Spinal cord (tissue), 9 donors: ENCODE measurements at regions not wholly inside any gene's neighbourhood (a gene's known extent, or its start where the extent isn't known, plus 50 kb on each side); places are given as distances from the start of the nearest gene placed in this dataset.

ENCODE experiments used
- DNase-seq, 6 donors: peaks; one replicate each; pipeline versions ENCODE4 v3.0.0 to v3.0.0-alpha.2; 2013 to 2015; ENCODE audit warnings: low spot score in 6 of 6, low read depth in 4 of 6
- H3K27ac ChIP-seq: one replicate; pipeline ENCODE4 v1.5.1; 2013; ENCODE audit warnings: low read depth, low read length, control low read depth
- H3K27me3 ChIP-seq: one replicate; pipeline ENCODE4 v1.6.1; 2013; ENCODE audit warnings: low read length; ENCODE audit not compliant: control insufficient read depth, insufficient read depth
- H3K36me3 ChIP-seq: one replicate; pipeline ENCODE4 v1.6.1; 2013; ENCODE audit warnings: low read length; ENCODE audit not compliant: control insufficient read depth, insufficient read depth
- H3K4me1 ChIP-seq: one replicate; pipeline ENCODE4 v1.6.1; 2013; ENCODE audit warnings: low read length; ENCODE audit not compliant: control insufficient read depth, insufficient read depth
- H3K4me3 ChIP-seq: one replicate; pipeline ENCODE4 v1.5.1; 2013; ENCODE audit warnings: low read depth, low read length, control low read depth
- H3K9me3 ChIP-seq: one replicate; pipeline ENCODE4 v1.6.1; 2013; ENCODE audit warnings: low read length; ENCODE audit not compliant: control insufficient read depth, insufficient read depth
- WGBS: methylation state at CpG from one replicate; pipeline ENCODE4 v1.1.5; 2013; ENCODE audit warnings: missing lambda C conversion rate; ENCODE audit not compliant: insufficient coverage; 5-methylcytosine and 5-hydroxymethylcytosine counted together
- donor health status: healthy.

DNA sequence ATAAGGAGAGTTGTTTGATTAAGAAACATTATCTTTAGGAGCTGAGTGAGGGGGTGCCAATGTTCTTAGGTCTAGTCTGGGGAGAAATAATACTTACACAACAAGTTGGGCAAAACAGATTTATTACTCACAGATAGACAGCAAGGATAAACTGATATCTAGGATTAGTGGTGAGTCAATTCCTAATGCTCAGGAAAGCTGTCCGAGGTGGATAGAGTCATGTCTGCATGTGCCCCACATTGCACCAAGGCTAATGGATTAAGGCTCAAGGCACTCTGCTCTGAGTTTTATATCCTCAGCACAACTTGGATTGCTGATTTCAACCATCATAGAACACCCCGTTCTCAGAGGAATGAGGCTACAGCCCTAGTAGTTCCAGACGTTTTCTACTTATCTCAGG, 1042.3 kb downstream of the OTOL1 start:
- Histone ChIP-seq H3K27me3 (no peaks in the 10 kb centered on the region), H3K4me3 (no peak overlapping the region), H3K9me3 (no peaks in the 10 kb centered on the region), H3K27ac (no peak overlapping the region), H3K36me3 (no peaks in the 10 kb centered on the region), H3K4me1 (no peaks in the 10 kb centered on the region)
- DNase-seq: no peak
- WGBS: 92% methylated on average over 3 of the region's 3 CpGs

DNA sequence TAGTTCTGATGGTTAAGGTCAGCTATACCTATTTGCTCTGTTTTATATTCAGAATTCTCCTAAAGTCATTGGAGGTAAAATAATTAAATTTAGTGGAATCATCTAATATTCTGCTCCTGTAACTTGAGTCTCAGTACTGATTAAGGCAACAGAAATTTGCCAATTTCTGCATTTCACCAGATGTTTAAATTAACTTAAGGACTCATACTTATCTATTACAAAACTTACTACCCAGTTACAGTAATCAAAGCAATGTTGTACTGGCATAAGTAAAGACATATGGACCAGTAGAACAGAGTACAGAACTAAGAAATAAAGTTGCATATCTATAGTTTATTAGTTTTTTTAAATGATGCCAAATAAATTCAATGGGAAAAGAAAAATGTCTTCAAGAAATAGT, 1043.8 kb downstream of the OTOL1 start:
- H3K4me1 ChIP-seq: no peaks in the 10 kb centered on the region
- H3K27ac ChIP-seq: no peak overlapping the region
- DNase-seq: no peak
- no peaks in the 10 kb centered on the region for H3K9me3 ChIP-seq
- no peaks in the 10 kb centered on the region for H3K36me3 ChIP-seq
- H3K4me3 ChIP-seq: no peak overlapping the region
- no peaks in the 10 kb centered on the region for H3K27me3 ChIP-seq

DNA sequence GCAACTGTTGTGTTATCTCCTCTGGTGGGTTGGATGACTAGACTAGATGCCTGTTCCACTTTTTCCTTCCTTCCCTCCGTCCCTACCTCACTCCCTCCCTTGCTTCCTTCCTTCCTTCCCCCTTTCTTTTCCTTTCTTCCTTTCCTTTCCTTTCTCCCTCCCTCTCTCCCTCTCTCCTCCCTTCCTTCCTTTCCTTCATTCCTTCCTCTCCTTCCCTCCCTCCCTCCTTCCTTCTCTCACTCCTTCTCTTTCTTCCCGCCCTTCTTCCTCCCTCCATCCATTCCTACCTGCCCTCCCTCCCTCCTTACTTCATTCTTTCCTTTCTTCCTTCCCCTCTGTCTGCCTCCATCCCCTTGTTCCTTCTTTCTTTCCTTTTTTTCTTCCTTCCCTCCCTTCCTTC, 1045.3 kb downstream of the OTOL1 start:
- WGBS: 86% methylated on average over 2 of the region's 2 CpGs

DNA sequence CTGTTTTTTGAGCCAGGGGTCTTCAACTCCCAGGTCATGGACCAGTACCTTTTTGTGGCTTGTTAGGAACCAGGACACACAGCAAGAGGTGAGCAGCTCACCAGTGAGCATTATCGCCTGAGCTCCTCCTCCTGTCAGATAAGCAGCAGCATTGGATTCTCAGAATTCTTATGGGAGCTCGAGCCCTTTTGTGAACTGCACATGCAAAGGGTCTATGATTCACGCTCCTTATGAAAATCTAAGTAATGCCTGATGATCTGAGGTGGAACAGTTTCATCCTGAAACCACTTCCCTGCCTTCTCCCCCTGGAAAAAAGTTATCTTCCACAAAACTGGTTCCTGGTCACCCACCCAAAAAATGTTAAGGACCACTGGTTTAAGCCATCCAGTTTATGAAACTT, 1047.6 kb downstream of the OTOL1 start:
- H3K9me3 ChIP-seq: no peaks in the 10 kb centered on the region
- H3K4me1 ChIP-seq: no peaks in the 10 kb centered on the region
- no peaks in the 10 kb centered on the region for H3K27me3 ChIP-seq
- 100% methylated on average over 1 of the region's 3 CpGs for WGBS
- no peak overlapping the region for H3K4me3 ChIP-seq
- DNase-seq: no peak
- no peak overlapping the region for H3K27ac ChIP-seq
- no peaks in the 10 kb centered on the region for H3K36me3 ChIP-seq

More for the DNA sequence above, 1045.3 kb downstream of the OTOL1 start:
- H3K4me3 ChIP-seq: no peak overlapping the region
- H3K36me3 ChIP-seq: no peaks in the 10 kb centered on the region
- no peaks in the 10 kb centered on the region for H3K9me3 ChIP-seq
- H3K27ac ChIP-seq: no peak overlapping the region
- no peaks in the 10 kb centered on the region for H3K27me3 ChIP-seq
- no peaks in the 10 kb centered on the region for H3K4me1 ChIP-seq
- DNase-seq: no peak

DNA sequence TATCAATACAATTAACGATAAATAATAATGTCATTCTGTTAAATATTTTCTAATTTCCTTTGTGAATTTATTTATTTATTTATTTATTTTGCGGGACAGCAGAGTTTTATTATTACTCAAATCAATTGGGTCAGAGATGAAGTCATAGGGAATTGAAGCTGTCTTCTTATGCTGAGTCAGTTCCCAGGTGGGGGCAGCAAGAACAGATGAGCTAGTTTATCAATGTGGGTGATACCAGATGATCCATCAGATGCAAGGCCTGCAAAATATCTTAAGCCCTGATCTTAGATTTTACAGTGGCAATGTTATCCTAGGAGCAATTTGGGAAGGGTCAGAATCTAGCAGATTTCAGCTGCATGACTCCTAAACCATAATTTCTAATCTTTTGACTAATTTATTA, 1050.3 kb downstream of the OTOL1 start:
- Histone ChIP-seq H3K4me3 (no peak overlapping the region), H3K9me3 (no peaks in the 10 kb centered on the region), H3K4me1 (no peaks in the 10 kb centered on the region), H3K36me3 (no peaks in the 10 kb centered on the region), H3K27ac (no peak overlapping the region), H3K27me3 (no peaks in the 10 kb centered on the region)
- no CpG with 5 or more reads among the region's 2 CpGs for WGBS
- DNase-seq: no peak

DNA sequence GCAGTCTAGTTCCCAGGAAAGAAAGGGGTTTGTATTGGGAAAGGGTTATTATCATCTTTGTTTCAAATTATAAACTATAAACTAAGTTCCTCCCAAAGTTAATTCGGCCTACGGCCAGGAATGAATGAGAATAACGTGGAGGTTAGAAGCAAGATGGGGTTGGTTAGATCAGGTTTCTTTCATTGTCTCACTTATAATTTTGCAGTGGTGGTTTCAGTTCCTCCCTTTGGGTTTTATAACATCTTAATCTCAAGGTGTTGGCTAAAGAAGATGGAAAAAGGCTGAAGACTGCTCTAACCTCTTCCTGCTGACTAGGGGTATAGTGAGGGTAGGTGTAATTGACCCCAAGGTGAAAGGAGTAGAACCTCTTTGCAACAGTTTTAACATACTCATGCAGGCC, 1050.7 kb downstream of the OTOL1 start:
- Histone ChIP-seq H3K36me3 (no peaks in the 10 kb centered on the region), H3K27me3 (no peaks in the 10 kb centered on the region), H3K9me3 (no peaks in the 10 kb centered on the region), H3K27ac (no peak overlapping the region), H3K4me3 (no peak overlapping the region), H3K4me1 (no peaks in the 10 kb centered on the region)
- DNase-seq: no peak
- WGBS: no CpG with 5 or more reads among the region's 3 CpGs

DNA sequence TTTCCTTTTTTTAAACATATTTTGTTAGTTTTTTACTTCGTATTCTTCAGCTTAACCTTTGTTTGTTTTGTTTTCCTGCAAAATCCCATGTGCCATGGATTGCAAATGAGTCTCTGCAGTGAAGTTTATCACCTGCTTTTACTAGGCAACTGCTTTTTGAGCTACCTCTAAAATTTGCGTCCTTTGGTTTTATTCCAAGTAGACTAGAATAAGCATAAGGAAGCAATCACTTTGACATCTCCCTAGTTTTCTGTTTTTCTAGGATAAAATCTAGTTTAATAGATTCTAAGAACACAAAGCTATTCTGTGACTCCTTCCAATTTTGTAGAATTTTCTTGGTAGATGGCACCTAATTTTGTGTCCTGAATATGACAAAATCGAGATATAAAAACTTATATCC, 1059.2 kb downstream of the OTOL1 start:
- WGBS: no CpG with 5 or more reads among the region's 3 CpGs
- Histone ChIP-seq H3K27ac (no peak overlapping the region), H3K36me3 (no peaks in the 10 kb centered on the region), H3K4me3 (no peak overlapping the region), H3K27me3 (no peaks in the 10 kb centered on the region), H3K9me3 (no peaks in the 10 kb centered on the region), H3K4me1 (no peaks in the 10 kb centered on the region)
- DNase-seq: peak in 1 of 6 donors; percentile 10

DNA sequence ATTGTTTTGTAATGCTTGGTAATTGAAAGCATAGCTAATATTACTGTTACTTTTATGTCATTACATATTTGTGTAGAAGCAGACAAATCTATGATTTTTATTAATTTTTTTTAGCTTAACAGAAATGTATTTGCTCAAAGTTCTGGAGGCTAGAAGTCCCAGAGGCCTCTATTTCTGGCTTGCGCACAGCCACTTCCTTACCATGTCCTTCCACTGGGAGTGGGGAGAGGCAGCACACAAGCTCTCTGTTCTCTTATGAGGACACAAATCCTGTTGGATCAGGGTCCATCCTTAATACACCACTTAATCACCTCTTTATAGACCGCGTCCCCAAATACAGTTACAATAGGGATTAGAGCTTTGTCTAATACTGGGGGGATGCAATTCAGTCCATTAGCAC, 1061.4 kb downstream of the OTOL1 start:
- no peak for DNase-seq
- H3K9me3 ChIP-seq: no peaks in the 10 kb centered on the region
- H3K27ac ChIP-seq: no peak overlapping the region
- H3K36me3 ChIP-seq: no peaks in the 10 kb centered on the region
- H3K4me3 ChIP-seq: no peak overlapping the region
- no peaks in the 10 kb centered on the region for H3K4me1 ChIP-seq
- H3K27me3 ChIP-seq: no peaks in the 10 kb centered on the region
- no CpG with 5 or more reads among the region's 3 CpGs for WGBS

DNA sequence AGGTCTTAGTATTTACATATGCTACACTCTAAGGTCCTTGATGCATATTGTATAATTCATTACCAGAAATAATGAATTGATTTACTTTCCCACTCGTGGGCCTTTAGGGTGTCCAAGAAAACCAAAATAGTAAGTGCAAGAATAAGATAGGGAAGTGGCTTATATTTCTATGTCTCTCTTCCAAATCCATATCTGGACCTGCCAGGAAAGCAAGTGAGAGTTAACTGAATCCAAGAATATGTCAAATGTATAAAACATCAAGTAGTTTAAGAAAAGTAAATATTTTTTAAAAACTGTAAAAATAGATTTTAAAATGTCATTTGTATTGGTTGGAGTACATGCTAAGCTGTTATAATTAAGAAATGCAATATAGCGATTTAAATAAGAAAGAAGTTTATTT, 1072.1 kb downstream of the OTOL1 start:
- H3K4me1 ChIP-seq: no peaks in the 10 kb centered on the region
- no CpG with 5 or more reads among the region's 2 CpGs for WGBS
- no peaks in the 10 kb centered on the region for H3K36me3 ChIP-seq
- H3K27ac ChIP-seq: no peak overlapping the region
- H3K27me3 ChIP-seq: no peaks in the 10 kb centered on the region
- DNase-seq: no peak
- no peak overlapping the region for H3K4me3 ChIP-seq
- no peaks in the 10 kb centered on the region for H3K9me3 ChIP-seq

DNA sequence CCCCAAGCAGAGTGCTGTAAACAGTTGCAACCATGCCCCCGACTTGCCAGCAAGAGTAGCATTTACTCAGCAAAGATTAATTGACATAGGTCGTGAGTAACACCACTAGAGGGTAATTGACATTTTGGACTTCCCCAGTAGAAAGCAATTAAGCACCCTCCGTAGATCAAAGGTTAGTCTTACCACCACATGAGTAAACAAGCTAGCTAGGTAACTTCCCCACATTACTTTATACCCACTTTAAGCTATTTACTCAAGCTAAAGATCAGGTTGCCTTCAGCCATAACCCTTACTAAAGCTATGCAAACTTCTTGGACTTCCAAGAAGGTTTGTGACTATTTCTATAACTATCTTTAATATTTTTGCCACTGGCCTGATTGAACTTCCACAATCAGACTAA, 1072.7 kb downstream of the OTOL1 start:
- Histone ChIP-seq H3K4me1 (no peaks in the 10 kb centered on the region), H3K4me3 (no peak overlapping the region), H3K27me3 (no peaks in the 10 kb centered on the region), H3K36me3 (no peaks in the 10 kb centered on the region), H3K27ac (no peak overlapping the region), H3K9me3 (no peaks in the 10 kb centered on the region)
- no peak for DNase-seq
- 51% methylated on average over 2 of the region's 3 CpGs for WGBS

DNA sequence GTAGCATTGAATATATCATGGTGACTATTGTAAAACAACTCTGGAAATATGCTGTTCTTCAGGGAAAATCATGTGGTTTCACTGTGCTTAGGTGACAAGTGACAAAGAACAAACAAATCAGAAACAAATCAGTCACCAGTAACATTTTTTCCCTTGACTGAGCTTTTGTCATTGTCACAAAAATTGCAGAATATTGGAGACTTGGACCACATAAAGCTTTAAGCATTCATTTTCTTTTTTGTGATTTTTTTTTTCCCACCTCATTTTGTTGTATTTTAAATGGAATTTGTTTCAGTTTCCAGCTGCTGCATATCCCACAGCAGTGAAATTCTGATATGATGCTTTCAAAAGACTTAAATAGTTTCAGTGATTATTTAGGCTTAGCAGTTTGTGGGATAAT, 1088.4 kb downstream of the OTOL1 start:
- no peaks in the 10 kb centered on the region for H3K36me3 ChIP-seq
- no peak overlapping the region for H3K27ac ChIP-seq
- H3K27me3 ChIP-seq: no peaks in the 10 kb centered on the region
- H3K9me3 ChIP-seq: no peaks in the 10 kb centered on the region
- no peak for DNase-seq
- no peak overlapping the region for H3K4me3 ChIP-seq
- H3K4me1 ChIP-seq: no peaks in the 10 kb centered on the region
